Neural progenitor cell (in vitro differentiated cells): ENCODE measurements at regions not wholly inside any gene's neighbourhood (a gene's known extent, or its start where the extent isn't known, plus 50 kb on each side); places are given as distances from the start of the nearest gene placed in this dataset.

Source experiments
- DNase-seq: peaks from one replicate; pipeline ENCODE4 v3.0.0-alpha.2; 2016; ENCODE audit warnings: low spot score
- H2AFZ ChIP-seq: fragments of 200-600 bp; sonication (generic); replicated peaks from 2 replicates; pipeline ENCODE4 v1.6.1; 2016; ENCODE audit warnings: antibody characterized with exemption
- H3F3A ChIP-seq: fragments of 200-600 bp; sonication (generic); 2 replicates; pipeline ENCODE4 v1.6.1; 2016; ENCODE audit warnings: antibody characterized with exemption, low read depth
- H3K27ac ChIP-seq: fragments of 200-600 bp; sonication (generic); 2 replicates; pipeline ENCODE4 v1.5.1; 2016; ENCODE audit warnings: mild to moderate bottlenecking
- H3K27me3 ChIP-seq: fragments of 200-600 bp; sonication (generic); 2 replicates; pipeline ENCODE4 v1.6.1; 2016; ENCODE audit warnings: mild to moderate bottlenecking, moderate library complexity
- H3K36me3 ChIP-seq: fragments of 200-600 bp; sonication (generic); 2 replicates; pipeline ENCODE4 v1.5.1; 2016
- H3K4me1 ChIP-seq: fragments of 200-600 bp; sonication (generic); 2 replicates; pipeline ENCODE4 v1.6.1; 2016; ENCODE audit warnings: mixed run types
- H3K4me2 ChIP-seq: fragments of 200-600 bp; sonication (generic); 2 replicates; pipeline ENCODE4 v1.6.1; 2016
- H3K4me3 ChIP-seq: fragments of 200-600 bp; sonication (generic); 2 replicates; pipeline ENCODE4 v1.5.1; 2016
- H3K79me2 ChIP-seq: fragments of 200-600 bp; sonication (generic); 2 replicates; pipeline ENCODE4 v1.6.1; 2016; ENCODE audit warnings: low read depth
- H3K9ac ChIP-seq: fragments of 200-600 bp; sonication (generic); 2 replicates; pipeline ENCODE4 v1.6.1; 2016
- H3K9me3 ChIP-seq: fragments of 200-600 bp; sonication (generic); 2 replicates; pipeline ENCODE4 v1.5.1; 2016; ENCODE audit warnings: low read depth
- H4K20me1 ChIP-seq: fragments of 200-600 bp; sonication (generic); 2 replicates; pipeline ENCODE4 v1.6.1; 2016; ENCODE audit warnings: low read depth
- H3K27ac Mint-ChIP-seq: 3 replicates; pipeline ENCODE4 v1.8.0; 2021; ENCODE audit warnings: mixed read lengths
- H3K27me3 Mint-ChIP-seq: 2 replicates; pipeline ENCODE4 v1.8.0; 2022; ENCODE audit warnings: low read depth, mild to moderate bottlenecking, inconsistent platforms, moderate library complexity, mixed read lengths; ENCODE audit not compliant: insufficient read depth
- H3K36me3 Mint-ChIP-seq: 3 replicates; pipeline ENCODE4 v1.8.0; 2021; ENCODE audit warnings: mixed read lengths
- H3K4me1 Mint-ChIP-seq: 3 replicates; pipeline ENCODE4 v1.8.0; 2021; ENCODE audit warnings: mixed read lengths
- H3K4me3 Mint-ChIP-seq: 3 replicates; pipeline ENCODE4 v1.8.0; 2021; ENCODE audit warnings: mild to moderate bottlenecking, moderate library complexity, mixed read lengths
- H3K9me3 Mint-ChIP-seq: 3 replicates; pipeline ENCODE4 v1.8.0; 2020; ENCODE audit warnings: mixed read lengths
- CTCF ChIP-seq: fragments of 200-600 bp; sonication (generic); IDR thresholded peaks from 2 replicates; pipeline ENCODE4 v1.5.1; 2017; ENCODE audit warnings: antibody characterized with exemption, mild to moderate bottlenecking
- EZH2 ChIP-seq: fragments of 200-600 bp; sonication (generic); IDR thresholded peaks from 2 replicates; pipeline ENCODE4 v1.6.1; 2017; ENCODE audit warnings: antibody characterized with exemption, mild to moderate bottlenecking, moderate library complexity
- EZH2phosphoT487 ChIP-seq: fragments of 200-600 bp; sonication (generic); IDR thresholded peaks from 2 replicates; pipeline ENCODE4 v1.6.1; 2017; ENCODE audit warnings: antibody characterized with exemption

- Histone ChIP-seq H3F3A (no peaks in the 10 kb centered on the region), H3K9ac (no peak overlapping the region), H3K36me3 (no peaks in the 10 kb centered on the region), H3K27me3 (no peaks in the 10 kb centered on the region), H3K9me3 (no peaks in the 10 kb centered on the region), H4K20me1 (no peaks in the 10 kb centered on the region), H3K4me1 (peaks cover 6% of the 10 kb centered on the region), H3K27ac (no peak overlapping the region), H3K4me2 (no peak overlapping the region), H3K79me2 (no peaks in the 10 kb centered on the region), H3K4me3 (no peak overlapping the region), H2AFZ (no peak overlapping the region)
- Mint-ChIP-seq H3K9me3 (no peaks in the 10 kb centered on the region), H3K4me3 (no peak overlapping the region), H3K27me3 (no peaks in the 10 kb centered on the region), H3K36me3 (no peaks in the 10 kb centered on the region), H3K27ac (no peak overlapping the region), H3K4me1 (peaks cover 2% of the 10 kb centered on the region)
- DNase-seq = no peak
- TF ChIP-seq EZH2 (no peak), CTCF (no peak), EZH2phosphoT487 (no peak)
These were observed 274.8 kb upstream of the SYNCRIP start for GRCh38 chr6:85917522-85917921.

- Histone ChIP-seq H3K36me3 (no peaks in the 10 kb centered on the region), H3K4me1 (peaks cover 6% of the 10 kb centered on the region), H3F3A (no peaks in the 10 kb centered on the region), H3K9ac (no peak overlapping the region), H2AFZ (no peak overlapping the region), H3K9me3 (no peaks in the 10 kb centered on the region), H3K27ac (no peak overlapping the region), H4K20me1 (no peaks in the 10 kb centered on the region), H3K4me2 (no peak overlapping the region), H3K79me2 (no peaks in the 10 kb centered on the region), H3K27me3 (no peaks in the 10 kb centered on the region), H3K4me3 (no peak overlapping the region)
- Mint-ChIP-seq H3K27me3 (peaks cover 2% of the 10 kb centered on the region), H3K27ac (no peak overlapping the region), H3K4me3 (no peak overlapping the region), H3K36me3 (no peaks in the 10 kb centered on the region), H3K9me3 (peaks cover 2% of the 10 kb centered on the region), H3K4me1 (peaks cover 6% of the 10 kb centered on the region)
- DNase-seq = no peak
- TF ChIP-seq CTCF (no peak), EZH2phosphoT487 (no peak), EZH2 (no peak)
These were observed 270.3 kb upstream of the SYNCRIP start for GRCh38 chr6:85913001-85913400.

GRCh38 chr6:85912582-85912981 is 269.9 kb upstream of the SYNCRIP start:
- Histone ChIP-seq H4K20me1 (no peaks in the 10 kb centered on the region), H3K27me3 (no peaks in the 10 kb centered on the region), H3K9ac (no peak overlapping the region), H3K4me2 (no peak overlapping the region), H3K36me3 (no peaks in the 10 kb centered on the region), H3K27ac (no peak overlapping the region), H2AFZ (no peak overlapping the region), H3K9me3 (no peaks in the 10 kb centered on the region), H3F3A (no peaks in the 10 kb centered on the region), H3K4me3 (no peak overlapping the region), H3K4me1 (peaks cover 6% of the 10 kb centered on the region), H3K79me2 (no peaks in the 10 kb centered on the region)
- Mint-ChIP-seq H3K4me1 (peaks cover 6% of the 10 kb centered on the region), H3K27ac (no peak overlapping the region), H3K4me3 (no peak overlapping the region), H3K9me3 (peaks cover 2% of the 10 kb centered on the region), H3K36me3 (no peaks in the 10 kb centered on the region), H3K27me3 (peaks cover 2% of the 10 kb centered on the region)
- TF ChIP-seq EZH2phosphoT487 = no peak
- TF ChIP-seq EZH2 = no peak
- TF ChIP-seq CTCF = no peak
- DNase-seq = no peak
